Thyroid gland (tissue), 4 donors: ENCODE measurements at regions not wholly inside any gene's neighbourhood (a gene's known extent, or its start where the extent isn't known, plus 50 kb on each side); places are given as distances from the start of the nearest gene placed in this dataset.

ENCODE experiments used
- CTCF ChIP-seq, 6 experiments: fragments of 200-600 bp in 3 of 6; fragments of 450-650 bp in 3 of 6; sonication (generic) in 3 of 6; IDR thresholded peaks; one replicate each; pipeline ENCODE4 v1.5.1; 2016 to 2019; ENCODE audit warnings: antibody characterized with exemption in 6 of 6, mild to moderate bottlenecking in 2 of 6, inconsistent platforms in 1 of 6, moderate library complexity in 1 of 6
- POLR2A ChIP-seq, 2 donors: fragments of 450-650 bp; IDR thresholded peaks; one replicate each; pipeline ENCODE4 v1.6.1; 2017; ENCODE audit warnings: antibody characterized with exemption in 2 of 2, mild to moderate bottlenecking in 2 of 2, moderate library complexity in 1 of 2

DNA sequence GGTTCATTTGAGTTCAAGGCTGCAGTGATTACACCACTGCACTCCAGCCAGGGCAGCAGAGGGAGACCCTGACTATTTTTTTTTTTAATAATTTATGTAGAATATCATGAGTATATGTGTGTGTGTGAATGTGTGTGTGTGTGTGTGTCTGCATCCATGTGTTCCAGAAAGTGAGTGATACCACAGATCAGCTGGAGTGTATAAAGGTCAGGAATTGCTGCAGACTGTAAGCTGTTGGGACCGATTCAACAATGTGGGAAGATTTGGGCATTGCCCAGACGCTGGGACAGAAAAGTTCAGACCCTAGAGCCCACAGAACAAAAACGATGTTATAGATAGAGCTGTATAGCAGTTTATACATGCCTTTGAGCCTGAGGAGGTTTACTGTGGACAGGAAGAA lies 435.6 kb downstream of the CCSER2 start:
- TF ChIP-seq CTCF (IDR thresholded peaks at IDR 0.05) (no peak), POLR2A (IDR thresholded peaks at IDR 0.05) (no peak)
